Nephron progenitor cell (in vitro differentiated cells): ENCODE measurements at regions not wholly inside any gene's neighbourhood (a gene's known extent, or its start where the extent isn't known, plus 50 kb on each side); places are given as distances from the start of the nearest gene placed in this dataset.

Source experiments
- DNase-seq: peaks from one replicate; pipeline ENCODE4 v3.0.0; 2021
- H3K27ac Mint-ChIP-seq: 2 replicates; pipeline ENCODE4 v1.8.0; 2021; ENCODE audit warnings: mild to moderate bottlenecking, moderate library complexity, mixed read lengths
- H3K27me3 Mint-ChIP-seq: 2 replicates; pipeline ENCODE4 v1.8.0; 2021; ENCODE audit warnings: mild to moderate bottlenecking, low read depth, mixed read lengths; ENCODE audit not compliant: poor library complexity
- H3K36me3 Mint-ChIP-seq: 2 replicates; pipeline ENCODE4 v1.8.0; 2021; ENCODE audit warnings: low read depth, mixed read lengths
- H3K4me1 Mint-ChIP-seq: 2 replicates; pipeline ENCODE4 v1.8.0; 2021; ENCODE audit warnings: mixed read lengths
- H3K4me3 Mint-ChIP-seq: 2 replicates; pipeline ENCODE4 v1.8.0; 2021; ENCODE audit warnings: mild to moderate bottlenecking, moderate library complexity, mixed read lengths
- H3K9me3 Mint-ChIP-seq: 2 replicates; pipeline ENCODE4 v1.8.0; 2021; ENCODE audit warnings: mild to moderate bottlenecking, moderate library complexity, mixed read lengths
- TF ChIP-seq, protein P1 (sequence below): fragments of 200-600 bp; sonication (generic); IDR thresholded peaks from 2 replicates; pipeline ENCODE4 v1.5.0; 2021; ENCODE audit warnings: antibody characterized with exemption

DNA sequence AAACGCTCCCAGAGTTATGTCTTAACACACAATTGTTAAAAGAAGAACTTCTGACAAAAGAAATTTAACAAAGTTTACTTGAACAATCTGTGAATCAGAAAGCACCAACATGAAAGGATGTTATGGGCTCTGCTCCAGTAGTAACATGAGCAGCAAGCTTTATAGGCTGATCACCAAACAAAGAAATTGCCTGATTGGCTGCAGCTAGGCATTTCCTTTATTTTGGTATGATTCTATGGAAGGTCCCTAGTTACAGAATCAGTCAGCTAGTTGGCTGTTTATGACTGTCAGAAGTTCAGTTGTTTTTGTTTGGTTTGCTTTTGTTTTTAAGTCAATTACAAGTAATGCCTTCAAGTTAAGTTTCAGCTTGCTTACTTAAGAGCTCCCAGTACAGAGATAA is 102.4 kb upstream of the SMC2 start:
- Mint-ChIP-seq H3K36me3 (no peaks in the 10 kb centered on the region), H3K9me3 (no peaks in the 10 kb centered on the region), H3K4me1 (peaks cover 14% of the 10 kb centered on the region), H3K27ac (peak overlapping the region; percentile 1), H3K4me3 (no peak overlapping the region), H3K27me3 (no peaks in the 10 kb centered on the region)
- no peak for DNase-seq
- TF ChIP-seq, protein P1, sequence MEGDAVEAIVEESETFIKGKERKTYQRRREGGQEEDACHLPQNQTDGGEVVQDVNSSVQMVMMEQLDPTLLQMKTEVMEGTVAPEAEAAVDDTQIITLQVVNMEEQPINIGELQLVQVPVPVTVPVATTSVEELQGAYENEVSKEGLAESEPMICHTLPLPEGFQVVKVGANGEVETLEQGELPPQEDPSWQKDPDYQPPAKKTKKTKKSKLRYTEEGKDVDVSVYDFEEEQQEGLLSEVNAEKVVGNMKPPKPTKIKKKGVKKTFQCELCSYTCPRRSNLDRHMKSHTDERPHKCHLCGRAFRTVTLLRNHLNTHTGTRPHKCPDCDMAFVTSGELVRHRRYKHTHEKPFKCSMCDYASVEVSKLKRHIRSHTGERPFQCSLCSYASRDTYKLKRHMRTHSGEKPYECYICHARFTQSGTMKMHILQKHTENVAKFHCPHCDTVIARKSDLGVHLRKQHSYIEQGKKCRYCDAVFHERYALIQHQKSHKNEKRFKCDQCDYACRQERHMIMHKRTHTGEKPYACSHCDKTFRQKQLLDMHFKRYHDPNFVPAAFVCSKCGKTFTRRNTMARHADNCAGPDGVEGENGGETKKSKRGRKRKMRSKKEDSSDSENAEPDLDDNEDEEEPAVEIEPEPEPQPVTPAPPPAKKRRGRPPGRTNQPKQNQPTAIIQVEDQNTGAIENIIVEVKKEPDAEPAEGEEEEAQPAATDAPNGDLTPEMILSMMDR: no peak

DNA sequence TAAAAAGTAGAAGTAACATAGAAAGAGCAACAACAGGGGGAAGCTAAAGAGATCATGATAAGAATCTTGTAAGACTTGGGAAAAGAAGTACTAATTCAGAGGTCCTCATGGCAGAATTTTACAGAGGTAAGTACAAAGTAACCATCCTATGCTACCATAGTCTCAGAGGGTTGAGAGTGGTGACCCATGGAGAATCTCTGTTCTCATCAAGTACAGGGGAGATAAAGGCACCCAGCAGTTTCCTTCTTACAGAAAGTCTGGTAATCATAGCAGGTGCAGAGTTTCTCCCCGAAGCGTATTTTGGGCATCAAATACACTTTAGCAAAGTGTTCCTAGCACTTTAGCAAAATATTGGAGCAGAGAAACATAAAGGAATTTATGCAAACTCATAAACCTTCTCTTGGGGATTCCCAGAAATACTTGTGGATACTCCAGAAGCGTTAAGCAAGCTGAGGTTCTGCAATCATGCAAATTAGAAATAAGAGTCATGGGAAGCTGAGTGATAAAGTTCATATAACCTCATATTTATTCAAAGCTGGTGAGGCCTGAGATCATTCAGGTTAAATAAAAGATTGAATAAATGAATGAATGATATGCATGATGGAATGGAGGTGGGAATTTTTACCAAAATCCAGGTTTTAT is 101.0 kb upstream of the SMC2 start:
- Mint-ChIP-seq H3K9me3 (no peaks in the 10 kb centered on the region), H3K36me3 (no peaks in the 10 kb centered on the region), H3K4me1 (peaks cover 14% of the 10 kb centered on the region), H3K27ac (no peak overlapping the region), H3K27me3 (no peaks in the 10 kb centered on the region), H3K4me3 (no peak overlapping the region)
- DNase-seq: no peak
- TF ChIP-seq, protein P1: no peak

DNA sequence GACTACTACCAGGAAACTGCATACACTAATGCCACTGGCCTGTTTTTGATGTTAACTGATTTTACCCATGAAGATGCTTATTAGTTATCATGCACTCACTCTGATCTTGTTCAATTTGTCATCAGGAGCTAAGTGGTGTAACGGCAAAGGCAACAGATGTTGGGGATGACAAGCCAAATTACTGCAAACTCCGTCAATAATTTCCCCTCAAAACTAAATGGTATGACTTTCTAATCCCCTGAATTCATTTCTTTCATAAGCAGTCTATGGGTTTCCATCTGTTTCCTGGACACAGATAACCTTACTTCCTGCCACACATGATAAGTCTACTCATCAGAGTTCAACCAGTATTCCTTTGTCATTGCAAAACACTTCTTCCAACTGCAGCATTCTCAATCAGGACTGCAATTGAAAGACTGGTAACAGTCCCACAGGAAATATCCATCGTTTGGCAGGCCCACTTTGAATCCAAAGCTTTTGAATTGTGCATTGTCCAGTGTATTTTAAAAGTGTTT is 96.2 kb upstream of the SMC2 start:
- TF ChIP-seq, protein P1: no peak
- no peaks in the 10 kb centered on the region for H3K4me1 Mint-ChIP-seq
- H3K27me3 Mint-ChIP-seq: peaks cover 2% of the 10 kb centered on the region
- H3K27ac Mint-ChIP-seq: no peak overlapping the region
- no peak overlapping the region for H3K4me3 Mint-ChIP-seq
- no peaks in the 10 kb centered on the region for H3K36me3 Mint-ChIP-seq
- no peak for DNase-seq
- no peaks in the 10 kb centered on the region for H3K9me3 Mint-ChIP-seq

DNA sequence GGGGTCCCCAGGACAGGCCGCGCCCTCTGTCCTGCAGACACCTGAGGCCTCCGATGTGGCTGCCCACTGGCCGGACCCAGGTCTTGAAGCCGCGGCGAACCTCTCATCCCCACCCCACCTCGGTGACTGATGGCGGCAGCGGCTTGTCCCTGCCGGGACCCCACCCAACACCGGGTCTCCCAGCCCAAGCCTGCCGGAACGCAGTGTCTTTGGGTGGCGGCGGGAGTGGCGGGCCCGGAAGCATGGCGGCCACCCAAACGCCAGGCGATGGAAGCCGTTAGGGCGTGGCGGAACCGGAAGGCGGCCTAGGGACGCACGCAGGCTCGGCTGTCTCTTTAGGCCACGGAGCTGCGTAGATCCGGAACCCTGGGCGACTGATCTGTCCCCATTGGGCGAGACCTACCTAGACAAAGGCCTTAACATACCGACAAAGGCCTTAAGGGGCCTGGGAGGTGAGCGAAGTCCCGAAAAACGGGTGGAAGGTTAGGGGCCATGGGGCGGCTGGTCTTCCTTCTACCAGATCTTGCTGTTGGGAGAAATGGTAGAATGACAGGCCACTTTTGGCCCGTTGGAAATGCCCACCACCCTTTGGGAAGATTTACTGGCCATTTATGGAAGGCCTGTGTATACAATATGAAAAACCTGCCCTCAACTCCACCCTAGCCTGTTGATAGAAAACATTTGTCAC is 94.6 kb upstream of the SMC2 start:
- no peaks in the 10 kb centered on the region for H3K36me3 Mint-ChIP-seq
- no peak for DNase-seq
- TF ChIP-seq, protein P1: no peak
- peaks cover 3% of the 10 kb centered on the region for H3K27me3 Mint-ChIP-seq
- H3K4me3 Mint-ChIP-seq: no peak overlapping the region
- H3K27ac Mint-ChIP-seq: no peak overlapping the region
- H3K9me3 Mint-ChIP-seq: no peaks in the 10 kb centered on the region
- H3K4me1 Mint-ChIP-seq: no peaks in the 10 kb centered on the region

DNA sequence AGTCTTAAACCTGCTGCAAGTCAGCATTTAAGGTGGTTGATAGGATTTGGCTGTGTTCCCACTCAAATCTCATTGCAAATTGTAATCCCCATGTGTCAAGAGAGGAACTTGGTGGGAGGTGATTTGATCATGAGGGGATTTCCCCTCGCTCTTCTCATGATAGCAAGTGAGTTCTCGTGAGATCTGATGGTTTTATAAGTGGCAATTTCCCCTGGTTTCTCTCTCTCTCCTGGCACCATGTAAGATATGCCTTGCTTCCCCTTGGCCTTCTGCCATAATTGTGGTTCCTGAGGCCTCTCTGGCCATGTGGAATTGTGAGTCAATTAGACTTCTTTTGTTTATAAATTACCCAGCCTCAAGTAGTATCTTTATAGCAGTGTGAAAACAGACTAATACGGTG is 84.3 kb upstream of the SMC2 start:
- Mint-ChIP-seq H3K9me3 (no peaks in the 10 kb centered on the region), H3K4me3 (no peak overlapping the region)

More for the DNA sequence above, 84.3 kb upstream of the SMC2 start:
- TF ChIP-seq, protein P1: no peak
- Mint-ChIP-seq H3K4me1 (no peaks in the 10 kb centered on the region), H3K27ac (no peak overlapping the region), H3K36me3 (no peaks in the 10 kb centered on the region), H3K27me3 (no peaks in the 10 kb centered on the region)
- no peak for DNase-seq
